OCI-LY7 (cell line): ENCODE measurements at regions not wholly inside any gene's neighbourhood (a gene's known extent, or its start where the extent isn't known, plus 50 kb on each side); places are given as distances from the start of the nearest gene placed in this dataset.
"Not testable (repeated sequence)": the region's sequence is repeated elsewhere in the genome, so short reads cannot be mapped to it uniquely, and the experiment has no call there.

ENCODE experiments used
- BruUV-seq: library from RNA; stranded (reverse); fragments of 400-500 nt; replicated peaks from 2 replicates; lab custom pipeline; 2021; lab: Mats Ljungman, UMichigan
- CTCF ChIA-PET: fragments of 300-600 bp; sonication (Branson Sonifier 250); formaldehyde crosslinking; loops from one replicate; lab custom pipeline; 2022; ENCODE audit warnings: antibody characterized with exemption; ENCODE audit not compliant: unreplicated experiment; lab: Charles Lee
- POLR2A ChIA-PET: fragments of 300-600 bp; sonication (Branson Sonifier 250); formaldehyde crosslinking; loops from one replicate; lab custom pipeline; 2022; ENCODE audit warnings: antibody characterized with exemption; lab: Charles Lee
- DNase-seq: peaks from one replicate; pipeline ENCODE4 v3.0.0-alpha.2; 2015; ENCODE audit warnings: low spot score
- H2AFZ ChIP-seq: fragments of 200-600 bp; sonication (generic), shearing (Covaris generic); 2 replicates; pipeline ENCODE4 v1.6.1; 2014; ENCODE audit warnings: mild to moderate bottlenecking, antibody characterized with exemption, low read length, moderate library complexity
- H3K27ac ChIP-seq: fragments of 200-600 bp; sonication (generic); 2 replicates; pipeline ENCODE4 v1.5.1; 2014; ENCODE audit warnings: mixed run types, low read depth, mild to moderate bottlenecking, moderate library complexity, low read length, inconsistent platforms; ENCODE audit not compliant: poor library complexity, severe bottlenecking
- H3K36me3 ChIP-seq: fragments of 200-600 bp; sonication (generic); 2 replicates; pipeline ENCODE4 v1.6.1; 2014; ENCODE audit warnings: mild to moderate bottlenecking, antibody characterized with exemption, low read length, moderate library complexity, mixed read lengths; ENCODE audit not compliant: insufficient read depth
- H3K4me1 ChIP-seq: fragments of 200-600 bp; sonication (generic); 2 replicates; pipeline ENCODE4 v1.5.1; 2014; ENCODE audit warnings: mild to moderate bottlenecking, low read length; ENCODE audit not compliant: insufficient read depth, poor library complexity, severe bottlenecking
- H3K4me2 ChIP-seq: fragments of 200-600 bp; sonication (generic); 2 replicates; pipeline ENCODE4 v1.6.1; 2014; ENCODE audit warnings: mild to moderate bottlenecking, low read length
- H3K4me3 ChIP-seq: fragments of 200-600 bp; sonication (generic); 2 replicates; pipeline ENCODE4 v1.5.1; 2014; ENCODE audit warnings: mild to moderate bottlenecking, low read depth, low read length; ENCODE audit not compliant: poor library complexity, severe bottlenecking
- H3K79me2 ChIP-seq: fragments of 200-600 bp; sonication (generic); 2 replicates; pipeline ENCODE4 v1.6.1; 2016; ENCODE audit warnings: low read depth, mild to moderate bottlenecking, low read length, moderate library complexity, mixed read lengths; ENCODE audit not compliant: insufficient read depth
- H3K9me2 ChIP-seq: fragments of 200-600 bp; sonication (generic); 2 replicates; pipeline ENCODE4 v1.6.1; 2016; ENCODE audit warnings: mild to moderate bottlenecking, low read length, mixed read lengths; ENCODE audit not compliant: insufficient read depth
- H3K9me3 ChIP-seq: fragments of 200-600 bp; sonication (generic); 2 replicates; pipeline ENCODE4 v1.6.1; 2014; ENCODE audit warnings: mild to moderate bottlenecking, mixed run types, low read length, mixed read lengths
- H4K20me1 ChIP-seq: fragments of 200-600 bp; sonication (generic); 2 replicates; pipeline ENCODE4 v1.6.1; 2014; ENCODE audit warnings: mild to moderate bottlenecking, antibody characterized with exemption, low read length, moderate library complexity, mixed read lengths; ENCODE audit not compliant: insufficient read depth
- EZH2phosphoT487 ChIP-seq: fragments of 200-600 bp; sonication (generic); IDR thresholded peaks from 2 replicates; pipeline ENCODE4 v1.6.1; 2018; ENCODE audit warnings: low read depth, borderline replicate concordance, mild to moderate bottlenecking, mixed run types, antibody characterized with exemption, low read length, moderate library complexity, mixed read lengths
- intact Hi-C: fragments of 100-400 bp; cut with micrococcal nuclease; formaldehyde crosslinking; loops from one replicate; pipeline ENCODE4 v1.10.0; 2022; ENCODE audit not compliant: unreplicated experiment
- TF ChIP-seq, protein P1 (sequence below): fragments of 200-600 bp; sonication (generic); conservative IDR thresholded peaks from 2 replicates; pipeline ENCODE4 v1.5.1; 2014; ENCODE audit warnings: mild to moderate bottlenecking, antibody characterized with exemption, low read length, moderate library complexity, mixed read lengths

GRCh38 chr4:160423879-160424451, 1321.1 kb downstream of the RAPGEF2 start:
- intact Hi-C loops: no loop called here
- H3K9me3 ChIP-seq: no peaks in the 10 kb centered on the region
- no peaks in the 10 kb centered on the region for H3K9me2 ChIP-seq
- BruUV-seq: no TSS peak
- no peak for TF ChIP-seq EZH2phosphoT487
- TF ChIP-seq, protein P1, sequence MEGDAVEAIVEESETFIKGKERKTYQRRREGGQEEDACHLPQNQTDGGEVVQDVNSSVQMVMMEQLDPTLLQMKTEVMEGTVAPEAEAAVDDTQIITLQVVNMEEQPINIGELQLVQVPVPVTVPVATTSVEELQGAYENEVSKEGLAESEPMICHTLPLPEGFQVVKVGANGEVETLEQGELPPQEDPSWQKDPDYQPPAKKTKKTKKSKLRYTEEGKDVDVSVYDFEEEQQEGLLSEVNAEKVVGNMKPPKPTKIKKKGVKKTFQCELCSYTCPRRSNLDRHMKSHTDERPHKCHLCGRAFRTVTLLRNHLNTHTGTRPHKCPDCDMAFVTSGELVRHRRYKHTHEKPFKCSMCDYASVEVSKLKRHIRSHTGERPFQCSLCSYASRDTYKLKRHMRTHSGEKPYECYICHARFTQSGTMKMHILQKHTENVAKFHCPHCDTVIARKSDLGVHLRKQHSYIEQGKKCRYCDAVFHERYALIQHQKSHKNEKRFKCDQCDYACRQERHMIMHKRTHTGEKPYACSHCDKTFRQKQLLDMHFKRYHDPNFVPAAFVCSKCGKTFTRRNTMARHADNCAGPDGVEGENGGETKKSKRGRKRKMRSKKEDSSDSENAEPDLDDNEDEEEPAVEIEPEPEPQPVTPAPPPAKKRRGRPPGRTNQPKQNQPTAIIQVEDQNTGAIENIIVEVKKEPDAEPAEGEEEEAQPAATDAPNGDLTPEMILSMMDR: no peak
- H4K20me1 ChIP-seq: no peaks in the 10 kb centered on the region
- H3K4me3 ChIP-seq: no peak overlapping the region
- H3K4me2 ChIP-seq: no peak overlapping the region
- DNase-seq: no peak
- no peaks in the 10 kb centered on the region for H3K79me2 ChIP-seq
- H2AFZ ChIP-seq: no peak overlapping the region
- POLR2A ChIA-PET: no interaction called here
- H3K27ac ChIP-seq: no peak overlapping the region
- no peaks in the 10 kb centered on the region for H3K4me1 ChIP-seq
- CTCF ChIA-PET: no interaction called here
- H3K36me3 ChIP-seq: no peaks in the 10 kb centered on the region

DNA sequence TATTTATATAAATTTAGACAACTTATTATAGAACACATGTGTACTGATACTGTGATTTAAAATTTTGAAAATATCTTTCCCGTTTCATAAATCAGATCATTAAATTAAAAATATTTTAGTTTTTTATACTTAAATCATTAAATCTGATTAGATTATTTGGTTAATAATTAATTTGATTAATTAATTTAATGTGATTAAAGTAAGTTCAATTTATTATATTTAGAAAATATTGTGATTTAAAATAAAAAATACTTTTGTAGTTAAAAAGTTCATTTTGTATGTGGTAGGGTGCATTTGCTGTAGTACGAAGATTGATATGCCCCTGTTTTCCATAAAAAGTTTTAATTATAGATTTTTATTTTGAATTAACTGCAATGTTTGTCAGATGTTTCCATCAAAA, 1323.4 kb downstream of the RAPGEF2 start:
- intact Hi-C loops: no loop called here
- H3K36me3 ChIP-seq: no peaks in the 10 kb centered on the region
- H2AFZ ChIP-seq: no peak overlapping the region
- no peaks in the 10 kb centered on the region for H4K20me1 ChIP-seq
- BruUV-seq: no TSS peak
- ChIA-PET CTCF (no interaction called here), POLR2A (no interaction called here)
- H3K9me3 ChIP-seq: no peaks in the 10 kb centered on the region
- DNase-seq: no peak
- H3K9me2 ChIP-seq: no peaks in the 10 kb centered on the region
- TF ChIP-seq, protein P1: no peak
- no peak for TF ChIP-seq EZH2phosphoT487
- H3K79me2 ChIP-seq: no peaks in the 10 kb centered on the region
- H3K27ac ChIP-seq: no peak overlapping the region
- no peak overlapping the region for H3K4me3 ChIP-seq
- H3K4me1 ChIP-seq: no peaks in the 10 kb centered on the region
- H3K4me2 ChIP-seq: no peak overlapping the region

DNA sequence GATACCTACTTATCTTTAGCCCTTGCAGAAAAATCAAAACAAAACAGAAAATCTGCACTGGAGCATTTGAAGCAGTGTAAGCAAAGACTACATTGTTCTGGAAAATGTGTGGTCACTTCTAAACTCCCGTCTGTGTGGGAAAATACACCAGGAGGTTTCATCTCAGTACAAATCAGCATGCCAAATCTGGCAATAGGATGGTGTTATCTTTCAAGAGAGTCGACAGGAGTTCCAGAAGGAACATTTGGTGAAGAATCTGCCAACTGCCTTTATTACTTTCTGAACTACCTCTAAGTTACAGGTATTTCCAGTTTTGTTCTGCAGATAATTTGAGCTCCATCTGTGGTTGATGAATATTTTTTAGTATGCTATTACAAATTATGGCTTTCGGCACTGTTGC, 1348.0 kb downstream of the RAPGEF2 start:
- no peaks in the 10 kb centered on the region for H4K20me1 ChIP-seq
- H3K36me3 ChIP-seq: no peaks in the 10 kb centered on the region
- no peaks in the 10 kb centered on the region for H3K4me1 ChIP-seq
- H3K4me2 ChIP-seq: no peak overlapping the region
- CTCF ChIA-PET: no interaction called here
- H3K9me2 ChIP-seq: no peaks in the 10 kb centered on the region; the same call in 1 of the 2 replicates
- POLR2A ChIA-PET: no interaction called here
- no peak overlapping the region for H3K27ac ChIP-seq
- no peaks in the 10 kb centered on the region for H3K79me2 ChIP-seq
- no TSS peak for BruUV-seq
- no peak overlapping the region for H2AFZ ChIP-seq
- H3K4me3 ChIP-seq: no peak overlapping the region
- TF ChIP-seq, protein P1: no peak
- TF ChIP-seq EZH2phosphoT487: no peak
- intact Hi-C loops: no loop called here
- no peak for DNase-seq
- H3K9me3 ChIP-seq: no peaks in the 10 kb centered on the region

- CTCF ChIA-PET: not testable (repeated sequence)
These were observed 1379.1 kb downstream of the RAPGEF2 start for GRCh38 chr4:160481696-160482690.

More at GRCh38 chr4:160481696-160482690, 1379.1 kb downstream of the RAPGEF2 start:
- H3K79me2 ChIP-seq, H3K9me2 ChIP-seq, H2AFZ ChIP-seq, intact Hi-C loops, H3K4me1 ChIP-seq, DNase-seq, H4K20me1 ChIP-seq, H3K36me3 ChIP-seq, H3K4me3 ChIP-seq, H3K27ac ChIP-seq, H3K9me3 ChIP-seq, BruUV-seq, POLR2A ChIA-PET, H3K4me2 ChIP-seq: not testable (repeated sequence)
